DND-41 (cell line): ENCODE measurements at regions not wholly inside any gene's neighbourhood (a gene's known extent, or its start where the extent isn't known, plus 50 kb on each side); places are given as distances from the start of the nearest gene placed in this dataset.

Source experiments
- ATAC-seq: fragments of 200-7000 bp; cut with Tn5 transposase; 3 replicates; pipeline ENCODE4 v1.9.1; 2021; ENCODE audit warnings: low read depth; ENCODE audit not compliant: insufficient read depth
- DNase-seq: peaks from one replicate; pipeline ENCODE4 v3.0.0-alpha.2; 2020
- H2AFZ ChIP-seq: 2 replicates; pipeline ENCODE4 v1.6.0; 2012; ENCODE audit warnings: low read depth, low read length
- H3K27ac ChIP-seq: 2 replicates; pipeline ENCODE4 v1.5.1; 2012; ENCODE audit warnings: low read length, inconsistent platforms
- H3K27me3 ChIP-seq: fragments of 200-600 bp; sonication (generic); 2 replicates; pipeline ENCODE4 v1.6.0; 2012; ENCODE audit warnings: low read length, mild to moderate bottlenecking, inconsistent platforms; ENCODE audit not compliant: insufficient read depth, poor library complexity
- H3K36me3 ChIP-seq: 2 replicates; pipeline ENCODE4 v1.5.1; 2012; ENCODE audit warnings: low read length, inconsistent platforms; ENCODE audit not compliant: insufficient read depth
- H3K4me1 ChIP-seq: 2 replicates; pipeline ENCODE4 v1.5.1; 2012; ENCODE audit warnings: mild to moderate bottlenecking, low read length; ENCODE audit not compliant: insufficient read depth
- H3K4me2 ChIP-seq: 2 replicates; pipeline ENCODE4 v1.6.0; 2012; ENCODE audit warnings: mild to moderate bottlenecking, moderate library complexity, low read length, inconsistent platforms; ENCODE audit not compliant: insufficient read depth
- H3K4me3 ChIP-seq, 2 experiments: fragments of 200-600 bp in 1 of 2; shearing (Covaris generic) in 1 of 2; 2 replicates each; pipeline ENCODE4 v1.5.1; 2012 to 2016; ENCODE audit warnings: inconsistent platforms in 2 of 2, low read length in 2 of 2, mild to moderate bottlenecking in 2 of 2, low read depth in 1 of 2, moderate library complexity in 1 of 2
- H3K79me2 ChIP-seq: 2 replicates; pipeline ENCODE4 v1.6.0; 2012; ENCODE audit warnings: low read length, inconsistent platforms; ENCODE audit not compliant: insufficient read depth
- H3K9ac ChIP-seq: 2 replicates; pipeline ENCODE4 v1.6.0; 2012; ENCODE audit warnings: low read depth, mild to moderate bottlenecking, inconsistent platforms, low read length, moderate library complexity
- H3K9me3 ChIP-seq: 2 replicates; pipeline ENCODE4 v1.5.1; 2012; ENCODE audit warnings: low read length, moderate library complexity, mild to moderate bottlenecking, inconsistent platforms; ENCODE audit not compliant: insufficient read depth, severe bottlenecking
- H4K20me1 ChIP-seq: 2 replicates; pipeline ENCODE4 v1.6.0; 2012; ENCODE audit warnings: low read length; ENCODE audit not compliant: insufficient read depth
- CTCF ChIP-seq: IDR thresholded peaks from 2 replicates; pipeline ENCODE4 v1.5.1; 2012; ENCODE audit warnings: borderline replicate concordance, low read length, moderate library complexity, mild to moderate bottlenecking; ENCODE audit not compliant: poor library complexity, severe bottlenecking; ENCODE audit errors: extremely low read depth
- EZH2 ChIP-seq: IDR thresholded peaks from 3 replicates; pipeline ENCODE4 v1.6.1; 2012; ENCODE audit warnings: borderline replicate concordance, low read depth, mild to moderate bottlenecking, moderate library complexity, low read length, inconsistent platforms; ENCODE audit not compliant: severe bottlenecking

- no peaks in the 10 kb centered on the region for H3K4me1 ChIP-seq
- H3K4me3 ChIP-seq = no peak overlapping the region
- TF ChIP-seq CTCF (no peak), EZH2 (no peak)
- no peak overlapping the region for H3K27ac ChIP-seq
- no peak overlapping the region for H2AFZ ChIP-seq
- no peak overlapping the region for H3K4me2 ChIP-seq
- ATAC-seq = no peak
- H3K27me3 ChIP-seq = no peaks in the 10 kb centered on the region
- H3K9ac ChIP-seq = no peak overlapping the region
- H4K20me1 ChIP-seq = no peaks in the 10 kb centered on the region
- H3K9me3 ChIP-seq = no peaks in the 10 kb centered on the region
- DNase-seq = no peak
- H3K79me2 ChIP-seq = no peaks in the 10 kb centered on the region
- no peaks in the 10 kb centered on the region for H3K36me3 ChIP-seq
These were observed 148.0 kb upstream of the JADE1 start for GRCh38 chr4:128661479-128661878.

GRCh38 chr4:128660361-128661215, 148.9 kb upstream of the JADE1 start:
- DNase-seq (no peak), ATAC-seq (no peak)
- H2AFZ ChIP-seq = no peak overlapping the region
- H3K9ac ChIP-seq = no peak overlapping the region
- H3K27ac ChIP-seq = no peak overlapping the region
- H3K4me2 ChIP-seq = no peak overlapping the region
- no peak for TF ChIP-seq CTCF
- no peak for TF ChIP-seq EZH2
- no peaks in the 10 kb centered on the region for H3K9me3 ChIP-seq
- H3K27me3 ChIP-seq = no peaks in the 10 kb centered on the region
- H4K20me1 ChIP-seq = no peaks in the 10 kb centered on the region
- no peaks in the 10 kb centered on the region for H3K36me3 ChIP-seq
- no peaks in the 10 kb centered on the region for H3K4me1 ChIP-seq
- no peaks in the 10 kb centered on the region for H3K79me2 ChIP-seq
- H3K4me3 ChIP-seq = no peak overlapping the region

- no peaks in the 10 kb centered on the region for H4K20me1 ChIP-seq
- no peaks in the 10 kb centered on the region for H3K4me1 ChIP-seq
- H3K79me2 ChIP-seq = no peaks in the 10 kb centered on the region
- H2AFZ ChIP-seq = no peak overlapping the region
- H3K36me3 ChIP-seq = no peaks in the 10 kb centered on the region
- no peak overlapping the region for H3K4me2 ChIP-seq
- H3K4me3 ChIP-seq = no peak overlapping the region
- TF ChIP-seq EZH2 = no peak
- TF ChIP-seq CTCF = no peak
- no peaks in the 10 kb centered on the region for H3K27me3 ChIP-seq
- DNase-seq (no peak), ATAC-seq (no peak; the same call in 2 of the 3 replicates)
- H3K9ac ChIP-seq = no peak overlapping the region
- no peak overlapping the region for H3K27ac ChIP-seq
- H3K9me3 ChIP-seq = peaks cover 3% of the 10 kb centered on the region
These were observed 151.3 kb upstream of the JADE1 start for GRCh38 chr4:128658214-128658631.
